ENCODE measurements at regions not wholly inside any gene's neighbourhood (a gene's known extent, or its start where the extent isn't known, plus 50 kb on each side); places are given as distances from the start of the nearest gene placed in this dataset.

- ATAC-seq: no peak
- Histone ChIP-seq H3K9me3 (peaks cover 2% of the 10 kb centered on the region), H3K36me3 (ENCODE audit: low read depth) (no peaks in the 10 kb centered on the region), H3K4me3 (no peak overlapping the region), H3K4me1 (ENCODE audit: low read depth) (no peaks in the 10 kb centered on the region)
- no peak for TF ChIP-seq CTCF (IDR thresholded peaks at IDR 0.05)
- no peak for DNase-seq
- intact Hi-C loops (cut with DNase I, micrococcal nuclease): no loop called here
These were observed 151.6 kb upstream of the UBE2E2 start for GRCh38 chr3:23051240-23052140.

- H3K36me3 ChIP-seq (ENCODE audit: low read depth): no peaks in the 10 kb centered on the region
- TF ChIP-seq CTCF (IDR thresholded peaks at IDR 0.05): no peak
- ATAC-seq (no peak), DNase-seq (no peak)
- H3K9me3 ChIP-seq: peaks cover under 1% of the 10 kb centered on the region
- no peaks in the 10 kb centered on the region for H3K4me1 ChIP-seq (ENCODE audit: low read depth)
- intact Hi-C loops (cut with DNase I, micrococcal nuclease): no loop called here
- no peak overlapping the region for H3K4me3 ChIP-seq
These were observed 150.9 kb upstream of the UBE2E2 start for GRCh38 chr3:23052208-23052607.

- TF ChIP-seq CTCF (IDR thresholded peaks at IDR 0.05): no peak
- intact Hi-C loops (cut with DNase I, micrococcal nuclease): no loop called here
- DNase-seq (no peak), ATAC-seq (no peak)
- no peak overlapping the region for H3K4me3 ChIP-seq
- H3K36me3 ChIP-seq (ENCODE audit: low read depth): no peaks in the 10 kb centered on the region
- H3K9me3 ChIP-seq: no peaks in the 10 kb centered on the region
- H3K4me1 ChIP-seq (ENCODE audit: low read depth): no peaks in the 10 kb centered on the region
These were observed 150.5 kb upstream of the UBE2E2 start for GRCh38 chr3:23052620-23053019.

- intact Hi-C loops (cut with DNase I, micrococcal nuclease): no loop called here
- Histone ChIP-seq H3K4me3 (no peak overlapping the region), H3K9me3 (no peaks in the 10 kb centered on the region), H3K4me1 (ENCODE audit: low read depth) (no peaks in the 10 kb centered on the region), H3K36me3 (ENCODE audit: low read depth) (no peaks in the 10 kb centered on the region)
- TF ChIP-seq CTCF (IDR thresholded peaks at IDR 0.05): no peak
- DNase-seq (no peak), ATAC-seq (no peak)
These were observed 147.3 kb upstream of the UBE2E2 start for GRCh38 chr3:23055733-23056376.

GRCh38 chr3:23062582-23062981, 140.5 kb upstream of the UBE2E2 start:
- Histone ChIP-seq H3K9me3 (no peaks in the 10 kb centered on the region), H3K36me3 (ENCODE audit: low read depth) (no peaks in the 10 kb centered on the region), H3K4me3 (no peak overlapping the region), H3K4me1 (ENCODE audit: low read depth) (no peaks in the 10 kb centered on the region)
- intact Hi-C loops (cut with DNase I, micrococcal nuclease): no loop called here
- ATAC-seq: no peak
- no peak for TF ChIP-seq CTCF (IDR thresholded peaks at IDR 0.05)
- no peak for DNase-seq

Data from mucosa of descending colon (tissue), 3 donors.